Tibial nerve (tissue), 3 donors: ENCODE measurements at regions not wholly inside any gene's neighbourhood (a gene's known extent, or its start where the extent isn't known, plus 50 kb on each side); places are given as distances from the start of the nearest gene placed in this dataset.

Experiments used
- POLR2A ChIP-seq, 2 donors: fragments of 450-650 bp; IDR thresholded peaks; one replicate each; pipeline ENCODE4 v1.6.1; 2017; ENCODE audit warnings: antibody characterized with exemption in 2 of 2, mild to moderate bottlenecking in 2 of 2, moderate library complexity in 2 of 2
- TF ChIP-seq, protein P1 (sequence below), 5 experiments: fragments of 200-600 bp in 3 of 5; fragments of 450-650 bp in 2 of 5; sonication (generic) in 3 of 5; IDR thresholded peaks; one replicate each; pipeline ENCODE4 v1.5.1; 2016 to 2019; ENCODE audit warnings: antibody characterized with exemption in 5 of 5, mild to moderate bottlenecking in 3 of 5, moderate library complexity in 2 of 5

DNA sequence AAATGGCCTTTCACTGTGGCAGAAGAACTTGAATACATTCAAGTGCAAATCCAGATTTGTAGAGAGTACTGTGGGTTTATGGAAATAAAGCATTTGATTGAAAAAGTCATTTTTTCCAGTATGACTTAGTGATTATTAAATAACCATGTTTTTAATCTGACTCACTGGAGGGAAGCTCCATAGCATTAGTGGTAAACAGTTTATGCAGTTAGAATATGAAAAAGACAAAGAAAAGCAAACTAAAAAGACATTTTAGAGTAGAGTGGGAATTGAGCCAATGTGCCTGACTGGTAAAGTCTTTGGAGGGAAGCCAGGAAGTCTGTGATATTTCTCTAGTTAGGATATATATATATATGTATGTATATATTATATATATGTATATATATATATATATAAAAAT lies 53.4 kb downstream of the FAT4 start:
- TF ChIP-seq, protein P1, sequence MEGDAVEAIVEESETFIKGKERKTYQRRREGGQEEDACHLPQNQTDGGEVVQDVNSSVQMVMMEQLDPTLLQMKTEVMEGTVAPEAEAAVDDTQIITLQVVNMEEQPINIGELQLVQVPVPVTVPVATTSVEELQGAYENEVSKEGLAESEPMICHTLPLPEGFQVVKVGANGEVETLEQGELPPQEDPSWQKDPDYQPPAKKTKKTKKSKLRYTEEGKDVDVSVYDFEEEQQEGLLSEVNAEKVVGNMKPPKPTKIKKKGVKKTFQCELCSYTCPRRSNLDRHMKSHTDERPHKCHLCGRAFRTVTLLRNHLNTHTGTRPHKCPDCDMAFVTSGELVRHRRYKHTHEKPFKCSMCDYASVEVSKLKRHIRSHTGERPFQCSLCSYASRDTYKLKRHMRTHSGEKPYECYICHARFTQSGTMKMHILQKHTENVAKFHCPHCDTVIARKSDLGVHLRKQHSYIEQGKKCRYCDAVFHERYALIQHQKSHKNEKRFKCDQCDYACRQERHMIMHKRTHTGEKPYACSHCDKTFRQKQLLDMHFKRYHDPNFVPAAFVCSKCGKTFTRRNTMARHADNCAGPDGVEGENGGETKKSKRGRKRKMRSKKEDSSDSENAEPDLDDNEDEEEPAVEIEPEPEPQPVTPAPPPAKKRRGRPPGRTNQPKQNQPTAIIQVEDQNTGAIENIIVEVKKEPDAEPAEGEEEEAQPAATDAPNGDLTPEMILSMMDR (IDR thresholded peaks at IDR 0.05): no peak
- no peak for TF ChIP-seq POLR2A (IDR thresholded peaks at IDR 0.05)
